ENCODE measurements at regions not wholly inside any gene's neighbourhood (a gene's known extent, or its start where the extent isn't known, plus 50 kb on each side); places are given as distances from the start of the nearest gene placed in this dataset.

DNA sequence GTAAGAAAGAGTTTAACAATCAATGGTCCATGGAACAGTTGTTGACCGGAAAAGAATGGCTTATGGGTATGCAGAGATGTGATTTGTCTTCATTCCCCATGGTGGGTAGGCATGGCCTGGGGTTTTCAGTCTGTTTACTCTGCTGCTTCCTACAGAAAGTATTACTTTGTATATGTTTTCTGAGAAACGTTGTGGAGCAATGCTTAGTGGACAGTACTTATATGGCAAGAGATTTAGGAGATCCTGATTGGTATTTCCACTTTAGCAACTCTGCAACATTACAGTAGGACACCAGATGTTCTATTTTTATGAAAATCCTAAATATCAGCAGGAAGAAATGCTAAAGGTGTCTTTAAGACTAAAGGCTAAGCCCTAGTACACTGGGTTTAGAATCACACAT is 309.1 kb downstream of the AASDHPPT start:
- TF ChIP-seq POLR2A (IDR thresholded peaks at IDR 0.05) = no peak
- TF ChIP-seq, protein P1, sequence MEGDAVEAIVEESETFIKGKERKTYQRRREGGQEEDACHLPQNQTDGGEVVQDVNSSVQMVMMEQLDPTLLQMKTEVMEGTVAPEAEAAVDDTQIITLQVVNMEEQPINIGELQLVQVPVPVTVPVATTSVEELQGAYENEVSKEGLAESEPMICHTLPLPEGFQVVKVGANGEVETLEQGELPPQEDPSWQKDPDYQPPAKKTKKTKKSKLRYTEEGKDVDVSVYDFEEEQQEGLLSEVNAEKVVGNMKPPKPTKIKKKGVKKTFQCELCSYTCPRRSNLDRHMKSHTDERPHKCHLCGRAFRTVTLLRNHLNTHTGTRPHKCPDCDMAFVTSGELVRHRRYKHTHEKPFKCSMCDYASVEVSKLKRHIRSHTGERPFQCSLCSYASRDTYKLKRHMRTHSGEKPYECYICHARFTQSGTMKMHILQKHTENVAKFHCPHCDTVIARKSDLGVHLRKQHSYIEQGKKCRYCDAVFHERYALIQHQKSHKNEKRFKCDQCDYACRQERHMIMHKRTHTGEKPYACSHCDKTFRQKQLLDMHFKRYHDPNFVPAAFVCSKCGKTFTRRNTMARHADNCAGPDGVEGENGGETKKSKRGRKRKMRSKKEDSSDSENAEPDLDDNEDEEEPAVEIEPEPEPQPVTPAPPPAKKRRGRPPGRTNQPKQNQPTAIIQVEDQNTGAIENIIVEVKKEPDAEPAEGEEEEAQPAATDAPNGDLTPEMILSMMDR (IDR thresholded peaks at IDR 0.05 in 4 of 5, conservative IDR thresholded peaks at IDR 0.05 in 1 of 5) = no peak
